Spleen (tissue), 7 donors: ENCODE measurements at regions not wholly inside any gene's neighbourhood (a gene's known extent, or its start where the extent isn't known, plus 50 kb on each side); places are given as distances from the start of the nearest gene placed in this dataset.

Experiments used
- POLR2A ChIP-seq, 3 donors: fragments of 450-650 bp; IDR thresholded peaks; one replicate each; pipeline ENCODE4 v1.5.1; 2017; ENCODE audit warnings: antibody characterized with exemption in 3 of 3, mild to moderate bottlenecking in 1 of 3
- POLR2AphosphoS5 ChIP-seq, 3 donors: sonication (generic); formaldehyde crosslinking; IDR thresholded peaks; one replicate each; pipeline ENCODE4 v1.5.1; 2017; ENCODE audit warnings: antibody characterized with exemption in 3 of 3
- TF ChIP-seq, protein P1 (sequence below), 11 experiments: fragments of 200-600 bp in 7 of 11; fragments of 450-650 bp in 4 of 11; sonication (generic) in 4 of 11; IDR thresholded peaks in 8 of 11; conservative IDR thresholded peaks in 3 of 11; 1 replicate in 7 of 11; 2 replicates in 4 of 11; pipeline versions ENCODE4 v1.4.0 to v1.8.0; 2016 to 2021; ENCODE audit warnings: antibody characterized with exemption in 11 of 11, inconsistent platforms in 4 of 11, mild to moderate bottlenecking in 1 of 11
- donor health status: DM: no; HTN: no; CAD: no; lungs with moderate emphysema.
- donor health status: DM: no; HTN: no; CAD: no.
- donor health status: DM: no; HTN: no; CAD: no.

DNA sequence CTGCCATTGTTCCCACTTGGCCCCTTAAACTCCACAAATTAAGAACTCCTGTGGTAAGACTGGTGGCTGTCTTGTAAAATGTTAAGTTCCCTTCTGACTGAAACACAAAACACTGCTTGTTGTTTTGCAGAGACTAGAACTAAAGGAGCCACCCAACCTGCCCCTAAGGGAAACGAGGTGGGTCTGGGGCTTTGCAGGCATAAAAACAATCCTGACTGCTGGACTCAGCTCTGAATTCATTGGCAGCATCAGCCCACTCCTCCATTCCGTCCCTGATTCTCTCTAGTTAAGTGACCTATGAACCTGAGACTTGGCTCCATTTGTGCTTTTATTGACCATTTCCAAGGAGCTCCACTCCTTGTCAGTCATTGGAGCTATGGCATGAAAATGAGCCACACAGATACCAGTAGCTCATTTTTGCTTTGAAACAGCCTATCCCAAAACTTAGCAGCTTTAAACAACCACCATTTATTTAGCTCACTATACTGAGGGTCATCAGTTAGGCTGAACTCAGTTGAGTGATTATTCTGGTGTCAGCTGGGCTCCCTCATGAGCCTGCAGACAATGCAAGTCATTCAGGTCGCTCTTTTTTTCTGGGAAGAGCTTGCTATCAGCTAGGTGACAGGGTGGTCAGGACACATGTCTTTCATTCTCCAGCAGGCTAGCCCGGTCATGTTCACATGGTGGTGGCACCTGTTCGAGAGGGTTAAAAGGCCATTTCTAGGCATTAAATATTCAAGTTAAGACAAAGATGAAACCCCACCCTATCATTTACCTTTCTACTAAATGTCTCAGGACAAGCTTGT, 175.1 kb upstream of the CTNNB1 start:
- TF ChIP-seq, protein P1, sequence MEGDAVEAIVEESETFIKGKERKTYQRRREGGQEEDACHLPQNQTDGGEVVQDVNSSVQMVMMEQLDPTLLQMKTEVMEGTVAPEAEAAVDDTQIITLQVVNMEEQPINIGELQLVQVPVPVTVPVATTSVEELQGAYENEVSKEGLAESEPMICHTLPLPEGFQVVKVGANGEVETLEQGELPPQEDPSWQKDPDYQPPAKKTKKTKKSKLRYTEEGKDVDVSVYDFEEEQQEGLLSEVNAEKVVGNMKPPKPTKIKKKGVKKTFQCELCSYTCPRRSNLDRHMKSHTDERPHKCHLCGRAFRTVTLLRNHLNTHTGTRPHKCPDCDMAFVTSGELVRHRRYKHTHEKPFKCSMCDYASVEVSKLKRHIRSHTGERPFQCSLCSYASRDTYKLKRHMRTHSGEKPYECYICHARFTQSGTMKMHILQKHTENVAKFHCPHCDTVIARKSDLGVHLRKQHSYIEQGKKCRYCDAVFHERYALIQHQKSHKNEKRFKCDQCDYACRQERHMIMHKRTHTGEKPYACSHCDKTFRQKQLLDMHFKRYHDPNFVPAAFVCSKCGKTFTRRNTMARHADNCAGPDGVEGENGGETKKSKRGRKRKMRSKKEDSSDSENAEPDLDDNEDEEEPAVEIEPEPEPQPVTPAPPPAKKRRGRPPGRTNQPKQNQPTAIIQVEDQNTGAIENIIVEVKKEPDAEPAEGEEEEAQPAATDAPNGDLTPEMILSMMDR (IDR thresholded peaks at IDR 0.05 in 8 of 11, conservative IDR thresholded peaks at IDR 0.05 in 3 of 11): no peak
- TF ChIP-seq POLR2A (IDR thresholded peaks at IDR 0.05) (no peak), POLR2AphosphoS5 (IDR thresholded peaks at IDR 0.05) (no peak)
